ENCODE measurements at regions not wholly inside any gene's neighbourhood (a gene's known extent, or its start where the extent isn't known, plus 50 kb on each side); places are given as distances from the start of the nearest gene placed in this dataset.

GRCh38 chr5:116646611-116647289 lies 72.1 kb upstream of the SEMA6A start:
- no peak for TF ChIP-seq EZH2phosphoT487 (IDR thresholded peaks at IDR 0.05)
- TF ChIP-seq CTCF (IDR thresholded peaks at IDR 0.05) = no peak

Data from neural progenitor cell (in vitro differentiated cells).